ENCODE measurements at regions not wholly inside any gene's neighbourhood (a gene's known extent, or its start where the extent isn't known, plus 50 kb on each side); places are given as distances from the start of the nearest gene placed in this dataset.
"Not testable (repeated sequence)": the region's sequence is repeated elsewhere in the genome, so short reads cannot be mapped to it uniquely, and the experiment has no call there.

DNA sequence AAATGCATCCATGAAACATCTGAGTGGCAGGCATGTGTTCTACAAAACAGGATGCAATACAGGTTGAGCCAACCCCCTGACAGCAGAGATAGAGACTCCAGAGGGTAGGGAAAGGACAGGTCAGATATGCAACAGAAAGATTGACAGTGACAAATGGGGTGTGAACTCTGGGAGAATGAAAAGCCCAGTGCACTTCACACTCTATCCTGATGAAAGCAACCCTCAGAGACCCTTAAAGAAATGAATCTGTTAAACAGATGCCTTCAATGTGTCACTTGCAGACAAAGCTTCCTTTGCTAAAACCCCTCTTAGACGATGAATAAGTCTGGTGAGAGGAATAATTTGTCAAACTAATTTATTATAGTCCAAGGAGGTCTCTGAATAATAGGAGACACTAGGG lies 89.9 kb downstream of the RFPL4B start:
- Histone ChIP-seq H3K27ac (no peak overlapping the region), H3K4me3 (no peak overlapping the region)
- no peak for DNase-seq (ENCODE audit: low spot score)
- TF ChIP-seq, protein P1, sequence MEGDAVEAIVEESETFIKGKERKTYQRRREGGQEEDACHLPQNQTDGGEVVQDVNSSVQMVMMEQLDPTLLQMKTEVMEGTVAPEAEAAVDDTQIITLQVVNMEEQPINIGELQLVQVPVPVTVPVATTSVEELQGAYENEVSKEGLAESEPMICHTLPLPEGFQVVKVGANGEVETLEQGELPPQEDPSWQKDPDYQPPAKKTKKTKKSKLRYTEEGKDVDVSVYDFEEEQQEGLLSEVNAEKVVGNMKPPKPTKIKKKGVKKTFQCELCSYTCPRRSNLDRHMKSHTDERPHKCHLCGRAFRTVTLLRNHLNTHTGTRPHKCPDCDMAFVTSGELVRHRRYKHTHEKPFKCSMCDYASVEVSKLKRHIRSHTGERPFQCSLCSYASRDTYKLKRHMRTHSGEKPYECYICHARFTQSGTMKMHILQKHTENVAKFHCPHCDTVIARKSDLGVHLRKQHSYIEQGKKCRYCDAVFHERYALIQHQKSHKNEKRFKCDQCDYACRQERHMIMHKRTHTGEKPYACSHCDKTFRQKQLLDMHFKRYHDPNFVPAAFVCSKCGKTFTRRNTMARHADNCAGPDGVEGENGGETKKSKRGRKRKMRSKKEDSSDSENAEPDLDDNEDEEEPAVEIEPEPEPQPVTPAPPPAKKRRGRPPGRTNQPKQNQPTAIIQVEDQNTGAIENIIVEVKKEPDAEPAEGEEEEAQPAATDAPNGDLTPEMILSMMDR (IDR thresholded peaks at IDR 0.05) = no peak

DNA sequence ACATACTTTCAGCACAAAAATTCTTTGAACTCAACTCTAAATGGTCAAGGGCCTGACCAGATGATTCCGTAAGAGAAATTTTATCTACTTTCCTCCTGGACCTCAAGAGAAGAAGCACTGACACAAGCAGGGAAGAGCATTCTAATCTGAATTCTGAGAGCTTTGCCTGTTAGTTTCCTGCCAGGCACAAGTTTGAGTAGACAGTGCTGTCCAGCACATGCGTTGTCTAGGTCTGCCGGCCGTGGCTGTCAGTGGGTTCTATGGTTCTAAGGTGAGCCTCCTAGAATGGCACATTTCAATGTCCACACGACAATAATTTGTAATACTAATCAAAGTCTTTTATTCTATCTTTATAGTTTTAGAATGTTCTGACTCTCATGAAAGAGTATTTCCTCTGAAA lies 91.9 kb downstream of the RFPL4B start:
- H3K27ac ChIP-seq = no peak overlapping the region
- DNase-seq (ENCODE audit: low spot score) = no peak
- TF ChIP-seq, protein P1 (IDR thresholded peaks at IDR 0.05) = no peak
- no peak overlapping the region for H3K4me3 ChIP-seq

DNA sequence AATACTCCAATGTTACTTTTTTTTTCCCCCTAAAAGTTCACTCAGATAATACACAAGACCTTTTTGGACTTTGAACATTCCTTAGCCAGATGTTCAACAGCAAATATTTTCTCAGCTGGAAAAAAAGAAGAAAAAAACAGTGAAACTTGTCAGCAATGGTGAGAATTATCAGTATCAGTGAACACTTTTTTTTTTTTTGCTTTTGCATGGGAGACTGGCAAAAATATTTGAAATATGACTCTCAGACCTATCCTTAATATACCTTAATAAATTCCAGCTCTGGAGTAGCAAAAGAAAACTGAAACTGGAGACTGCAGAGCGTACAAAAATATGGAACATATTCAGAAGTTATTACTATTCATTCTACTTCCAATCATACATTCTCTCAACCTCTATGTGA lies 92.3 kb downstream of the RFPL4B start:
- H3K4me3 ChIP-seq = no peak overlapping the region
- TF ChIP-seq, protein P1 (IDR thresholded peaks at IDR 0.05) = no peak
- DNase-seq (ENCODE audit: low spot score) = no peak
- no peak overlapping the region for H3K27ac ChIP-seq

DNA sequence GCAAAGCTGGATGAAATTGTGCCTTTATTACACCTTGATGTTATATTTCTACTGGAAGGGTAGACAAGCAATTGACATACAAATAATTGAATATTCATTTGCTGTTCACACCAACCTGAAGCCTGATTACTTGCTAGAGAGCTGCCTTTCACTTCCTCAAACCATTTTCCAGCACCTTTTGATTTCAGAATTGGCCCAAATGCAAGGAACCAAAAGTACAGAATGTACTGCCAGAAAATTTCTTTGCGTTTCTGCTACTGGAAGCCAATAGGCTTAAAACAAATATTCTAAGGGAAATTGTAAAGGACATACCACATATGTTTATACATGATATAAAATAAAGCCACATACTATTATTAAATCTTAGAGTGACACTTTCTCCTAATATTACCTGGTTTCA lies 94.5 kb downstream of the RFPL4B start:
- no peak for DNase-seq (ENCODE audit: low spot score)
- TF ChIP-seq, protein P1 (IDR thresholded peaks at IDR 0.05) = no peak
- Histone ChIP-seq H3K27ac (no peak overlapping the region), H3K4me3 (no peak overlapping the region)

DNA sequence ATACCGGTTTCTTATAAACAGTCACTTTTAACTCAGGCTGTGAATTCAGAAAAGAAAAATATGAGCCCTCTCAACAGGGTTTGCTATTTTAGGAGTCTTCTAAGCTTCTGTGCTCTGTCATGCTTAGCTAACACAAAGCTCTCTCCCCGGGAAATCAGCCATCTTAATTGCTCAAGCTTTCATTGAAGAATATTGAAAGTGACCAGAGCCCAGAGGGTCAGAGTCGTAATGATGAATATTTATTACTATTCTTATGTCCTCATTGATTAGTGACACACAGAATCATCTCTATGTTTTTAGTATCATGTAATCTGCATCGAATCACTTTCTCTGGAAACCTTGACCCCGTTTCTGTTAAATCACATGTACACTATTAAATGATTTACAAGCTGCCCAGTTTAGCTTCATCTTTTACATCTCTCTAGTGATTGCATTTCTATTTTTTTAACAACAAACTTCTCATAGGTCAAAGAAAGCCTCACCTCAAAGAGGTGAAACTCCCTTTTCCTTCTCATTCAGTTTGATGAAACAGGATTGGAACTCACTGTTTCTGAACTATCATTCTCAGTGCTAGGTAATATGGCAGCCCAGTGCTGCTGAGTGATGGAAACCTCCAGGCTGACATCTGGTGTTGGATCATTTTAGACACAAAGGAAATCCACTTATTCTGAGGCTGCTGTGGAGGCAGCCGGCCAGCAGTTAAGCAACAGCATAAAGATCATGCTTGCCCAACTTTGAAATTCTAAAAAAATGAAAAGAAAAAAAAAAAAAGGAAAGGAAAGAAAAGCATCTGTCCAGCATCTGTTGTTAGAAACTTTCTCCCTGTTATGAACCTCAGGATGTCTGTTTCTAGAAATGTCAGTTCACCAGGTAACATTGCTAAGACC lies 96.3 kb downstream of the RFPL4B start:
- no peak for DNase-seq (ENCODE audit: low spot score)
- TF ChIP-seq, protein P1 (IDR thresholded peaks at IDR 0.05) = no peak
- Histone ChIP-seq H3K4me3 (no peak overlapping the region), H3K27ac (no peak overlapping the region)

DNA sequence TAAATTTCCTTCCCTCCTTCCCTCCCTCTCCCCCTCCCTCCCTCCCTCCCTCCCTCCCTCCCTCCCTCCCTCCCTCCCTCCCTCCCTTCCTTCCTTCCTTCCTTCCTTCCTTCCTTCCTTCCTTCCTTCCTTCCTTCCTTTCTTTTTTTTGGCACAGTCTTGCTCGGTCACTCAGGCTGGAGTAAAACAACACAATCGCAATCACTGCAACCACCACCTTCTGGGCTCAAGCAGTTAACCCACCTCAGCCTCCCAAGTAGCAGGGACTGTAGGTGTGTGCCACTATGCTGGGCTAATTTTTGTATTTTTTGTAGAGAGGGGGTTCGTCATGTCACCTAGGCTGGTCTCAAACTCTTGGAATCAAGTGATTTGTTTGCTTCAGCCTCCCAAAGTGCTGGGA lies 101.7 kb downstream of the RFPL4B start:
- DNase-seq (ENCODE audit: low spot score); H3K27ac ChIP-seq; H3K4me3 ChIP-seq: not testable (repeated sequence)

DNA sequence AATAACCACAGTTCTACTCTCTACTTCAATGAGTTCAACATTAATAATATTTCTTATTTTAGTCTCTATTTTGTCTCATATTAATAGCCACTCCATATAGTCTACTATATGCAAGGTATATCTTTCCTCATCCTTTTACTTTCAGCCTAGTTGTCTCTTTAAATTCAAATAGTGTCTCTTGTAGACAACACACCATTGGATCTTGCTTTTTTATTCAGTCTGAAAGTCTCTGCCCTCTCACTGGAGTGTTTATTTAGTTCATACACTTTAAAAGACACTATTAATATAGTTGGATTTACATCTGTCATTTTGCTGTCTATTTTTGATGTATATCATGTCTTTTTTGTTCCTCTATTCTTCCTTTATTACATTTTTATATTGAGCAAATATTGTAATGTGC lies 103.5 kb downstream of the RFPL4B start:
- no peak for DNase-seq (ENCODE audit: low spot score)
- Histone ChIP-seq H3K27ac (no peak overlapping the region), H3K4me3 (no peak overlapping the region)
- TF ChIP-seq, protein P1 (IDR thresholded peaks at IDR 0.05) = no peak
